ENCODE measurements at regions not wholly inside any gene's neighbourhood (a gene's known extent, or its start where the extent isn't known, plus 50 kb on each side); places are given as distances from the start of the nearest gene placed in this dataset.

GRCh38 chr15:48058371-48058770, 62.4 kb upstream of the SLC24A5 start (continued):
- TF ChIP-seq E2F4 (CRISPR knock-in tag; IDR thresholded peaks at IDR 0.05; ENCODE audit: borderline replicate concordance, low read depth), result no peak
- TF ChIP-seq, protein P1, sequence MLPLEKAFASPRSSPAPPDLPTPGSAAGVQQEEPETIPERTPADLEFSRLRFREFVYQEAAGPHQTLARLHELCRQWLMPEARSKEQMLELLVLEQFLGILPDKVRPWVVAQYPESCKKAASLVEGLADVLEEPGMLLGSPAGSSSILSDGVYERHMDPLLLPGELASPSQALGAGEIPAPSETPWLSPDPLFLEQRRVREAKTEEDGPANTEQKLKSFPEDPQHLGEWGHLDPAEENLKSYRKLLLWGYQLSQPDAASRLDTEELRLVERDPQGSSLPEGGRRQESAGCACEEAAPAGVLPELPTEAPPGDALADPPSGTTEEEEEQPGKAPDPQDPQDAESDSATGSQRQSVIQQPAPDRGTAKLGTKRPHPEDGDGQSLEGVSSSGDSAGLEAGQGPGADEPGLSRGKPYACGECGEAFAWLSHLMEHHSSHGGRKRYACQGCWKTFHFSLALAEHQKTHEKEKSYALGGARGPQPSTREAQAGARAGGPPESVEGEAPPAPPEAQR (CRISPR knock-in tag; IDR thresholded peaks at IDR 0.05), result no peak
- no peak for TF ChIP-seq GRHL2 (CRISPR knock-in tag; IDR thresholded peaks at IDR 0.05; ENCODE audit: insufficient replicate concordance, severe bottlenecking)
- no peak for TF ChIP-seq GTF2I (CRISPR knock-in tag; conservative IDR thresholded peaks at IDR 0.05)
- no peak for TF ChIP-seq USF1 (CRISPR knock-in tag; IDR thresholded peaks at IDR 0.05)
- no peak for TF ChIP-seq FOXP4 (CRISPR knock-in tag; IDR thresholded peaks at IDR 0.05)
- TF ChIP-seq ZNF671 (CRISPR knock-in tag; IDR thresholded peaks at IDR 0.05), result no peak
- TF ChIP-seq, protein P2, sequence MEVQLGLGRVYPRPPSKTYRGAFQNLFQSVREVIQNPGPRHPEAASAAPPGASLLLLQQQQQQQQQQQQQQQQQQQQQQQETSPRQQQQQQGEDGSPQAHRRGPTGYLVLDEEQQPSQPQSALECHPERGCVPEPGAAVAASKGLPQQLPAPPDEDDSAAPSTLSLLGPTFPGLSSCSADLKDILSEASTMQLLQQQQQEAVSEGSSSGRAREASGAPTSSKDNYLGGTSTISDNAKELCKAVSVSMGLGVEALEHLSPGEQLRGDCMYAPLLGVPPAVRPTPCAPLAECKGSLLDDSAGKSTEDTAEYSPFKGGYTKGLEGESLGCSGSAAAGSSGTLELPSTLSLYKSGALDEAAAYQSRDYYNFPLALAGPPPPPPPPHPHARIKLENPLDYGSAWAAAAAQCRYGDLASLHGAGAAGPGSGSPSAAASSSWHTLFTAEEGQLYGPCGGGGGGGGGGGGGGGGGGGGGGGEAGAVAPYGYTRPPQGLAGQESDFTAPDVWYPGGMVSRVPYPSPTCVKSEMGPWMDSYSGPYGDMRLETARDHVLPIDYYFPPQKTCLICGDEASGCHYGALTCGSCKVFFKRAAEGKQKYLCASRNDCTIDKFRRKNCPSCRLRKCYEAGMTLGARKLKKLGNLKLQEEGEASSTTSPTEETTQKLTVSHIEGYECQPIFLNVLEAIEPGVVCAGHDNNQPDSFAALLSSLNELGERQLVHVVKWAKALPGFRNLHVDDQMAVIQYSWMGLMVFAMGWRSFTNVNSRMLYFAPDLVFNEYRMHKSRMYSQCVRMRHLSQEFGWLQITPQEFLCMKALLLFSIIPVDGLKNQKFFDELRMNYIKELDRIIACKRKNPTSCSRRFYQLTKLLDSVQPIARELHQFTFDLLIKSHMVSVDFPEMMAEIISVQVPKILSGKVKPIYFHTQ (CRISPR knock-in tag; IDR thresholded peaks at IDR 0.05), result no peak
- TF ChIP-seq, protein P3, sequence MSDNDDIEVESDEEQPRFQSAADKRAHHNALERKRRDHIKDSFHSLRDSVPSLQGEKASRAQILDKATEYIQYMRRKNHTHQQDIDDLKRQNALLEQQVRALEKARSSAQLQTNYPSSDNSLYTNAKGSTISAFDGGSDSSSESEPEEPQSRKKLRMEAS (CRISPR knock-in tag; IDR thresholded peaks at IDR 0.05), result no peak
- no peak for TF ChIP-seq NFE2L1 (CRISPR knock-in tag; IDR thresholded peaks at IDR 0.05)
- no peak for TF ChIP-seq TEAD4 (CRISPR knock-in tag; IDR thresholded peaks at IDR 0.05)

DNA sequence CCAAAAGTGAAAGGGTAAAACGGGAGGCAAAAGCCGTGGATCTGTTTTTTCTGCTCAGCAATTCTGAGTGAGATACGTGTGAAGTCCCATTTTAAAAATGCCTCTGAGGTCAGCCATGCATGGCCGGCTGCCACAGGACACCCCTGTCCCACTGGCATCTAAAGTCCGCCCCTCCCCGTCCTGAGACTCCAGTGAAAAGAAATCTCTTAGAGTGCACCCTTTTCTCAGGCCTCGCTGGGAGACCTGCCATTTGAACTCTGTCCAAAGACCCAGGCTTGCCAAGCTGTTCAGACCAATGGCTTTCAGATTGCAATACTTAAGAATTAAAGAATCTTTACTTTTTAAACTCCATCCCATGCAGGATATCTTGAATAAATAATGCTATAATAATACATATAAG, 61.0 kb upstream of the SLC24A5 start:
- peaks cover 3% of the 10 kb centered on the region; the same call in 1 of the 2 replicates for H3K27me3 Mint-ChIP-seq (ENCODE audit: low read depth)
- no peak for DNase-seq (ENCODE audit: low spot score)
- ATAC-seq, result no peak
- POLR2A ChIA-PET, result no interaction called here
- H3K27ac Mint-ChIP-seq, result no peak overlapping the region
- CTCF ChIA-PET, result no interaction called here
- peaks cover 6% of the 10 kb centered on the region for H3K4me1 Mint-ChIP-seq
- peaks cover 7% of the 10 kb centered on the region; the same call in 1 of the 2 replicates for H3K36me3 Mint-ChIP-seq
- TF ChIP-seq USF1 (CRISPR knock-in tag; IDR thresholded peaks at IDR 0.05), result no peak
- TF ChIP-seq ZBTB21 (CRISPR knock-in tag; IDR thresholded peaks at IDR 0.05; ENCODE audit: borderline replicate concordance), result no peak
- TF ChIP-seq SMAD3 (CRISPR knock-in tag; IDR thresholded peaks at IDR 0.05; ENCODE audit: borderline replicate concordance), result no peak
- no peak overlapping the region for H3K4me3 Mint-ChIP-seq
- peaks cover 12% of the 10 kb centered on the region for H3K9me3 Mint-ChIP-seq

GRCh38 chr15:48060396-48060795, 60.4 kb upstream of the SLC24A5 start:
- no peak overlapping the region for H3K4me3 Mint-ChIP-seq

More at GRCh38 chr15:48060396-48060795, 60.4 kb upstream of the SLC24A5 start:
- peaks cover 6% of the 10 kb centered on the region for H3K4me1 Mint-ChIP-seq
- no peak for ATAC-seq
- H3K27me3 Mint-ChIP-seq (ENCODE audit: low read depth), result peaks cover 1% of the 10 kb centered on the region; the same call in 1 of the 2 replicates
- POLR2A ChIA-PET, result interaction anchor here (0.6 kb wide), 1 partner anchor 9 kb away, joined by 3 read pairs; no protein-coding TSS in a partner anchor
- peaks cover 5% of the 10 kb centered on the region; the same call in 1 of the 2 replicates for H3K36me3 Mint-ChIP-seq
- CTCF ChIA-PET, result no interaction called here
- H3K27ac Mint-ChIP-seq, result no peak overlapping the region
- no peak for DNase-seq (ENCODE audit: low spot score)
- H3K9me3 Mint-ChIP-seq, result peaks cover 6% of the 10 kb centered on the region
- TF ChIP-seq, protein P4, sequence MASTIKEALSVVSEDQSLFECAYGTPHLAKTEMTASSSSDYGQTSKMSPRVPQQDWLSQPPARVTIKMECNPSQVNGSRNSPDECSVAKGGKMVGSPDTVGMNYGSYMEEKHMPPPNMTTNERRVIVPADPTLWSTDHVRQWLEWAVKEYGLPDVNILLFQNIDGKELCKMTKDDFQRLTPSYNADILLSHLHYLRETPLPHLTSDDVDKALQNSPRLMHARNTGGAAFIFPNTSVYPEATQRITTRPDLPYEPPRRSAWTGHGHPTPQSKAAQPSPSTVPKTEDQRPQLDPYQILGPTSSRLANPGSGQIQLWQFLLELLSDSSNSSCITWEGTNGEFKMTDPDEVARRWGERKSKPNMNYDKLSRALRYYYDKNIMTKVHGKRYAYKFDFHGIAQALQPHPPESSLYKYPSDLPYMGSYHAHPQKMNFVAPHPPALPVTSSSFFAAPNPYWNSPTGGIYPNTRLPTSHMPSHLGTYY (CRISPR knock-in tag; IDR thresholded peaks at IDR 0.05), result no peak
- TF ChIP-seq NR1H2 (CRISPR knock-in tag; IDR thresholded peaks at IDR 0.05) (no peak), MXD4 (CRISPR knock-in tag; IDR thresholded peaks at IDR 0.05; ENCODE audit: borderline replicate concordance) (no peak), ARID4B (CRISPR knock-in tag; IDR thresholded peaks at IDR 0.05; ENCODE audit: borderline replicate concordance) (no peak)
